Neuronal stem cell (in vitro differentiated cells): ENCODE measurements at regions not wholly inside any gene's neighbourhood (a gene's known extent, or its start where the extent isn't known, plus 50 kb on each side); places are given as distances from the start of the nearest gene placed in this dataset.

Source experiments
- DNase-seq: peaks from one replicate; pipeline ENCODE4 v3.0.0-alpha.2; 2013; ENCODE audit warnings: low spot score
- H2AFZ ChIP-seq: one replicate; pipeline ENCODE4 v1.6.1; 2013; ENCODE audit warnings: mild to moderate bottlenecking, low read length, inconsistent platforms
- H2AK5ac ChIP-seq: 2 replicates; pipeline ENCODE4 v1.6.1; 2013; ENCODE audit warnings: low read depth, mild to moderate bottlenecking, inconsistent platforms, low read length, moderate library complexity, mixed read lengths
- H2BK120ac ChIP-seq: 2 replicates; pipeline ENCODE4 v1.6.1; 2013; ENCODE audit warnings: low read depth, mild to moderate bottlenecking, inconsistent platforms, low read length, moderate library complexity, mixed read lengths
- H2BK12ac ChIP-seq: one replicate; pipeline ENCODE4 v1.6.1; 2013; ENCODE audit warnings: low read length, inconsistent platforms
- H2BK15ac ChIP-seq: 2 replicates; pipeline ENCODE4 v1.6.1; 2013; ENCODE audit warnings: mild to moderate bottlenecking, low read length, inconsistent platforms, mixed read lengths
- H2BK5ac ChIP-seq: one replicate; pipeline ENCODE4 v1.6.1; 2013; ENCODE audit warnings: inconsistent platforms, mild to moderate bottlenecking, low read length, moderate library complexity
- H3K14ac ChIP-seq: one replicate; pipeline ENCODE4 v1.6.1; 2013; ENCODE audit warnings: low read length, inconsistent platforms
- H3K18ac ChIP-seq: 2 replicates; pipeline ENCODE4 v1.6.1; 2013; ENCODE audit warnings: low read length, inconsistent platforms
- H3K23ac ChIP-seq: 2 replicates; pipeline ENCODE4 v1.6.1; 2013; ENCODE audit warnings: low read depth, mild to moderate bottlenecking, mixed read lengths, low read length, inconsistent platforms; ENCODE audit not compliant: poor library complexity
- H3K27ac ChIP-seq: replicated peaks from 3 replicates; pipeline ENCODE4 v1.5.1; 2013; ENCODE audit warnings: low read length, inconsistent platforms
- H3K27me3 ChIP-seq, 3 experiments: 2 replicates each; pipeline ENCODE4 v1.6.1; 2013; ENCODE audit warnings: low read length in 3 of 3, mild to moderate bottlenecking in 2 of 3, inconsistent platforms in 1 of 3, low read depth in 1 of 3, mixed read lengths in 1 of 3, moderate library complexity in 1 of 3; ENCODE audit not compliant: control insufficient read depth in 3 of 3, insufficient read depth in 3 of 3
- H3K36me3 ChIP-seq, 2 donors: replicated peaks in 1 of 2; 2 replicates each; pipeline ENCODE4 v1.6.1; 2013; ENCODE audit warnings: low read length in 2 of 2; ENCODE audit not compliant: control insufficient read depth in 2 of 2, insufficient read depth in 2 of 2
- H3K4ac ChIP-seq: 2 replicates; pipeline ENCODE4 v1.6.1; 2013; ENCODE audit warnings: inconsistent platforms, mild to moderate bottlenecking, low read length, moderate library complexity
- H3K4me1 ChIP-seq, 2 donors: 1 replicate in 1 of 2; 2 replicates in 1 of 2; pipeline ENCODE4 v1.6.1; 2013; ENCODE audit warnings: low read length in 2 of 2, low read depth in 1 of 2; ENCODE audit not compliant: control insufficient read depth in 2 of 2, insufficient read depth in 1 of 2
- H3K4me2 ChIP-seq: one replicate; pipeline ENCODE4 v1.6.1; 2013; ENCODE audit warnings: mild to moderate bottlenecking, low read length, inconsistent platforms; ENCODE audit not compliant: insufficient read depth, poor library complexity, severe bottlenecking
- H3K4me3 ChIP-seq, 2 donors: 2 replicates each; pipeline ENCODE4 v1.5.1; 2013; ENCODE audit warnings: low read length in 2 of 2, mild to moderate bottlenecking in 2 of 2, inconsistent platforms in 1 of 2, moderate library complexity in 1 of 2
- H3K79me1 ChIP-seq: one replicate; pipeline ENCODE4 v1.6.1; 2013; ENCODE audit warnings: low read depth, mild to moderate bottlenecking, inconsistent platforms, low read length, moderate library complexity
- H3K9ac ChIP-seq: one replicate; pipeline ENCODE4 v1.6.1; 2013; ENCODE audit warnings: mild to moderate bottlenecking, low read depth, low read length, inconsistent platforms; ENCODE audit not compliant: poor library complexity
- H3K9me3 ChIP-seq, 2 donors: replicated peaks in 1 of 2; 2 replicates each; pipeline versions ENCODE3 to v1.6.1; 2013; ENCODE audit warnings: low read length in 2 of 2, mild to moderate bottlenecking in 2 of 2, inconsistent platforms in 1 of 2, low read depth in 1 of 2, mixed read lengths in 1 of 2, moderate library complexity in 1 of 2; ENCODE audit not compliant: control insufficient read depth in 2 of 2, insufficient read depth in 1 of 2
- H4K8ac ChIP-seq: one replicate; pipeline ENCODE4 v1.6.1; 2013; ENCODE audit warnings: low read depth, mild to moderate bottlenecking, inconsistent platforms, low read length, moderate library complexity
- H4K91ac ChIP-seq: one replicate; pipeline ENCODE4 v1.6.1; 2013; ENCODE audit warnings: low read length, low read depth, mild to moderate bottlenecking, inconsistent platforms; ENCODE audit not compliant: poor library complexity
- WGBS, 2 donors: extraction: QIAGEN DNeasy Blood & Tissue Kit; methylation state at CpG; one replicate each; pipeline ENCODE4 v1.1.7; 2013; ENCODE audit warnings: missing lambda C conversion rate in 2 of 2, mixed read lengths in 1 of 2; ENCODE audit not compliant: insufficient read length in 2 of 2, insufficient replicate concordance in 1 of 2; ENCODE audit errors: extremely low coverage in 2 of 2; 5-methylcytosine and 5-hydroxymethylcytosine counted together

DNA sequence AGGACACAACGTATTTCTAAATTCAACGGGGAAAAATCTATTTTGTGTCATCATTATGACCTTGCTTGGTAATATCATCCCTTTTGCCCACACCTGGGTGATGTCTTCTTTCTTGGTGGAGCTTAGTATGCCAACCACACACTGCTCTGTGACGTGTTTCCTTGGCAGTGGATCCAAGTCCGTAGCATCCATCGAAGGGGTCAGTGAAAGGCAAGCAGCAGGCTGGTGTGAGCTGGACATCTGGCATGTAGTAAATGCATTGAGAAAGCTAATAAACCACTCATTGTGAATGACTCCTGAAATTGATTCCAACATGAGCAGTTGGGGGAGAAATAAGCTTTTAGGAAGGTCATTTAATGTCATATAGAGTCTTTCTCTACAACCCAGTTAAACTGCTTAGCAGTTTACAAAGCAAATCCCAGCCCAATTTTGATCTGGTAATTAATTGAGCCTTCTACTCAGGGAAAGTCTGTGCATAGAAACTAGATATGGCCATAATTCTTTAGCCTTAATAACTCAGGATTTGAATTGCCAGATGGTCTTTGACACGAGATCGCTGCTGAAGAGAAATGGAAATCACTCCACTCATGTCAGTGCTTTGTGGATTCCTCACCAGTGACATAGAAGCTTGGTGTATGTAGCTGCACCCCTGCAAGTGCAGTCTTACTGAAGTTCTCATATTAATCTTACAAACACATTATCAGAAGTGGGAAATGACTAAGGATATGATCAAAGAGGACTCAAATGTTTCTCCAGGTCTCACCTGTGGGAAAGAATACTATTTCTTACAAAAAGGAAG lies 494.8 kb downstream of the CMPK2 start:
- no peak overlapping the region for H2BK12ac ChIP-seq
- H2BK5ac ChIP-seq: no peak overlapping the region
- no peak overlapping the region for H3K18ac ChIP-seq
- H3K9ac ChIP-seq: no peak overlapping the region
- no peak overlapping the region for H4K8ac ChIP-seq
- H3K9me3 ChIP-seq: no peaks in the 10 kb centered on the region
- no peaks in the 10 kb centered on the region for H3K27me3 ChIP-seq
- H2AK5ac ChIP-seq: no peak overlapping the region
- no peak overlapping the region for H2BK15ac ChIP-seq
- H3K79me1 ChIP-seq: no peaks in the 10 kb centered on the region
- H3K4me3 ChIP-seq: no peak overlapping the region
- DNase-seq: no peak
- WGBS, 2 donors: no CpG with 5 or more reads among the region's 7 CpGs
- no peak overlapping the region for H2AFZ ChIP-seq
- H4K91ac ChIP-seq: no peak overlapping the region
- peaks cover 0 to 5% of the 10 kb centered on the region in 2 donors for H3K4me1 ChIP-seq
- H3K14ac ChIP-seq: no peak overlapping the region
- no peak overlapping the region for H3K4me2 ChIP-seq
- H2BK120ac ChIP-seq: no peak overlapping the region
- no peak overlapping the region for H3K27ac ChIP-seq
- no peaks in the 10 kb centered on the region for H3K36me3 ChIP-seq
- no peak overlapping the region for H3K23ac ChIP-seq
- H3K4ac ChIP-seq: no peak overlapping the region

DNA sequence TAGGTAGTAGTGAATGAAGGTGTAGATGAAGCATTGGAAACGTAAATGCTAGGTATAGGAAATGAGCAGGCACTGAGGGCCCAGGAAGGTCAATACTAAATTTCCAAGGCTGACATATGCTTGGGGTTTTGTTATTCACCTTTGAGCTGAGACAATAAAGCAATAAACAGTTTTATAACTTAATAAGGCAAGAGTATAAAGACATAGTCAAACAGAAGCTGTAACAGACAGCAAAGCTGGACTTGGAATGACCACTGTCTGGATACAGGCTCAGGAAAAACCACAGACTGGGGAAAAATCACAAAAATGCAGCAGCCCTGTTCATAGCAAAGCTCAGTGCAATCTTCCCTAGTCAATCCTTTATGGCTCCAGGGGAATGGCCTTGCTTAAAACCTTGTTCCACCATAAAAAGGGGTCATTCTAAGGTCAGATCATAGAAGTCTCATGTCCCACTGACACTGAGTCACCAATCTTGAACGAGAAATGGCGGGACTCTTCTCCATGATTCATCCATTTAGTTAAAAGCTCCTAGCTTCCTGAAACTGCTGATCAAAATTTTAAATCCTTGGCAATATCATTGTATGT lies 493.3 kb downstream of the CMPK2 start:
- H3K27me3 ChIP-seq: no peaks in the 10 kb centered on the region
- no peak overlapping the region for H2AK5ac ChIP-seq
- H3K23ac ChIP-seq: no peak overlapping the region
- H2AFZ ChIP-seq: peak overlapping the region; percentile 69
- H3K9me3 ChIP-seq: no peaks in the 10 kb centered on the region
- no peaks in the 10 kb centered on the region for H3K36me3 ChIP-seq
- no peak overlapping the region for H3K4me3 ChIP-seq
- no peak overlapping the region for H3K27ac ChIP-seq
- H3K4me1 ChIP-seq: peaks cover 0 to 5% of the 10 kb centered on the region in 2 donors
- H3K9ac ChIP-seq: no peak overlapping the region
- H2BK120ac ChIP-seq: no peak overlapping the region
- H3K18ac ChIP-seq: no peak overlapping the region
- H3K79me1 ChIP-seq: no peaks in the 10 kb centered on the region
- H3K4ac ChIP-seq: no peak overlapping the region
- whole genome bisulfite sequencing, 2 donors: no CpG with 5 or more reads among the region's 3 CpGs
- no peak for DNase-seq
- H3K4me2 ChIP-seq: no peak overlapping the region
- no peak overlapping the region for H4K91ac ChIP-seq
- no peak overlapping the region for H3K14ac ChIP-seq
- no peak overlapping the region for H2BK12ac ChIP-seq
- no peak overlapping the region for H4K8ac ChIP-seq
- H2BK5ac ChIP-seq: no peak overlapping the region
- no peak overlapping the region for H2BK15ac ChIP-seq

DNA sequence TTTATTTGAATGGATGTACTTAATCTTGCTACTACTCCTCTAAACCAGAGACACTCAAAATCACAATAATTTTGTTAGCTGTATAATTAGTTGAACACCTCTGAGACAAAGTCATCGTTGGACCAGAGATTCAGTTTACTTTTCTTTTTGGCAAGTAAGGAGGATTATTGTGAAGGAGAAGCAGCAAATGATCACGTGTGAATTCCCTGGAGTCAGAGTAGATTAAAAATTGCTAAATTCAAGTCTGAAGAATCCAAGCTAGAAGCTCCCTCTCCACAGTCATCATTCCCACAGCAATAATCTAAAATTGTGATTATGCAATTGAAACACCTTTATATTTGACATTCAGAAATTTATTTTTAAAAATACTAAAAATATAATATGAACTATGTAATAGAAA lies 484.4 kb downstream of the CMPK2 start:
- WGBS, 2 donors: no CpG with 5 or more reads among the region's 2 CpGs

DNA sequence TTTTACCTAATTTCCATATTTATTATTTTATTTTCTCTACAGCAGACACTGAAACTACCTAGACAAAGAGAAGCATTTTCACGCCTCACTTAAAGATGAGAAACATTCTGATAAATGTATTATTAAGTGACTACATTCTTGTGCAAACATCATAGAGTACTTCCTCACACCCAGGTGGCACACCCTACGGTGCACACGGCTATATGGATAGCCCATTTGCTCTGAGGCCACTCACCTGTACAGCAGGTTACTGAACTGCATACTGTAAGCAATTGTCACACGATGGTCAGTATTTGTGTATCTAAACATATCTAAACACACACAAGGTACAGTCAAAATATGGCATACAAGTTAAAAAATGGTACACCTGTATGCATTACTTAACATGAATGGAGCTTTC lies 481.4 kb downstream of the CMPK2 start:
- no peak overlapping the region for H3K4ac ChIP-seq
- H2BK15ac ChIP-seq: no peak overlapping the region
- H3K4me3 ChIP-seq: no peak overlapping the region
- no peaks in the 10 kb centered on the region for H3K27me3 ChIP-seq
- H4K8ac ChIP-seq: no peak overlapping the region
- H3K9ac ChIP-seq: no peak overlapping the region
- H3K27ac ChIP-seq: no peak overlapping the region
- no CpG with 5 or more reads among the region's 4 CpGs for WGBS, 2 donors
- H3K23ac ChIP-seq: no peak overlapping the region
- DNase-seq: no peak
- no peak overlapping the region for H2BK5ac ChIP-seq
- no peak overlapping the region for H2BK120ac ChIP-seq
- no peaks in the 10 kb centered on the region for H3K9me3 ChIP-seq
- H3K4me1 ChIP-seq: no peaks in the 10 kb centered on the region
- H2AK5ac ChIP-seq: no peak overlapping the region
- no peak overlapping the region for H3K14ac ChIP-seq
- no peak overlapping the region for H3K4me2 ChIP-seq
- H4K91ac ChIP-seq: no peak overlapping the region
- no peak overlapping the region for H2AFZ ChIP-seq
- no peaks in the 10 kb centered on the region for H3K79me1 ChIP-seq
- no peak overlapping the region for H3K18ac ChIP-seq
- H2BK12ac ChIP-seq: no peak overlapping the region
- H3K36me3 ChIP-seq: no peaks in the 10 kb centered on the region

More for the DNA sequence above, 484.4 kb downstream of the CMPK2 start:
- no peak overlapping the region for H3K14ac ChIP-seq
- no peak overlapping the region for H3K4me2 ChIP-seq
- H3K23ac ChIP-seq: no peak overlapping the region
- H3K18ac ChIP-seq: no peak overlapping the region
- no peak overlapping the region for H4K91ac ChIP-seq
- H2BK12ac ChIP-seq: no peak overlapping the region
- no peak overlapping the region for H3K4ac ChIP-seq
- H3K9me3 ChIP-seq: peaks cover 0 to 4% of the 10 kb centered on the region in 2 donors
- H3K4me1 ChIP-seq: no peaks in the 10 kb centered on the region
- no peak overlapping the region for H3K4me3 ChIP-seq
- no peaks in the 10 kb centered on the region for H3K36me3 ChIP-seq
- no peak overlapping the region for H3K9ac ChIP-seq
- no peaks in the 10 kb centered on the region for H3K79me1 ChIP-seq
- no peak overlapping the region for H2BK5ac ChIP-seq
- no peak overlapping the region for H2BK15ac ChIP-seq
- H2AK5ac ChIP-seq: no peak overlapping the region
- no peak for DNase-seq
- no peak overlapping the region for H2AFZ ChIP-seq
- no peaks in the 10 kb centered on the region for H3K27me3 ChIP-seq
- H3K27ac ChIP-seq: no peak overlapping the region
- no peak overlapping the region for H2BK120ac ChIP-seq
- no peak overlapping the region for H4K8ac ChIP-seq
